ENCODE measurements at regions not wholly inside any gene's neighbourhood (a gene's known extent, or its start where the extent isn't known, plus 50 kb on each side); places are given as distances from the start of the nearest gene placed in this dataset.

DNA sequence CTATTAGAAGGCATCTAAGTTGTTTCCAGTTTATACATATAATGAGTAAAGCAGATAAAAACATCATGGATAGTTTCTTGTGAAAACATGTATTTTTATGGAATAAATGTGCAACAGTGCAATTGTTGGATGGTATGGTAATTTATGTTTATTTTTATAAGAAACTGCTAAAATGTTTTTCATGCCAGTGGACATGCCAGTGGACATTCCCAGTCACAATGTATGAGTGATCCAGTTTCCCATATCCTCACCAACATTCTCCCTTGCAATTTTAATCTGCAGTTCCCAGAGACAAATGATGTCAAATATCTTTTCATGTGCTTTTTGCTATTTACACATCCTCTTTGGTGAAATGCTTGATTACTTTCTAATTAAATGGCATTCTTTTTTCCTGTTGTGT, 818.6 kb downstream of the SUCLG1 start:
- Histone ChIP-seq H3K27ac (no peak overlapping the region), H3K9me3 (no peaks in the 10 kb centered on the region), H3K4me3 (no peak overlapping the region), H3K4me1 (no peaks in the 10 kb centered on the region), H3K36me3 (no peaks in the 10 kb centered on the region), H3K27me3 (no peaks in the 10 kb centered on the region)
- no peak for DNase-seq (ENCODE audit: low spot score in 2 of 2)
- intact Hi-C loops (cut with DNase I; ENCODE audit: low total_unique reads) = no loop called here
- TF ChIP-seq POLR2A (IDR thresholded peaks at IDR 0.05) (no peak), POLR2AphosphoS5 (IDR thresholded peaks at IDR 0.05) (no peak)
- TF ChIP-seq, protein P1, sequence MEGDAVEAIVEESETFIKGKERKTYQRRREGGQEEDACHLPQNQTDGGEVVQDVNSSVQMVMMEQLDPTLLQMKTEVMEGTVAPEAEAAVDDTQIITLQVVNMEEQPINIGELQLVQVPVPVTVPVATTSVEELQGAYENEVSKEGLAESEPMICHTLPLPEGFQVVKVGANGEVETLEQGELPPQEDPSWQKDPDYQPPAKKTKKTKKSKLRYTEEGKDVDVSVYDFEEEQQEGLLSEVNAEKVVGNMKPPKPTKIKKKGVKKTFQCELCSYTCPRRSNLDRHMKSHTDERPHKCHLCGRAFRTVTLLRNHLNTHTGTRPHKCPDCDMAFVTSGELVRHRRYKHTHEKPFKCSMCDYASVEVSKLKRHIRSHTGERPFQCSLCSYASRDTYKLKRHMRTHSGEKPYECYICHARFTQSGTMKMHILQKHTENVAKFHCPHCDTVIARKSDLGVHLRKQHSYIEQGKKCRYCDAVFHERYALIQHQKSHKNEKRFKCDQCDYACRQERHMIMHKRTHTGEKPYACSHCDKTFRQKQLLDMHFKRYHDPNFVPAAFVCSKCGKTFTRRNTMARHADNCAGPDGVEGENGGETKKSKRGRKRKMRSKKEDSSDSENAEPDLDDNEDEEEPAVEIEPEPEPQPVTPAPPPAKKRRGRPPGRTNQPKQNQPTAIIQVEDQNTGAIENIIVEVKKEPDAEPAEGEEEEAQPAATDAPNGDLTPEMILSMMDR (IDR thresholded peaks at IDR 0.05) = no peak

GRCh38 chr2:83633423-83633822, 825.7 kb downstream of the SUCLG1 start:
- intact Hi-C loops (cut with DNase I; ENCODE audit: low total_unique reads) = no loop called here
- H3K4me1 ChIP-seq = no peaks in the 10 kb centered on the region
- no peaks in the 10 kb centered on the region for H3K36me3 ChIP-seq
- no peak overlapping the region for H3K27ac ChIP-seq
- DNase-seq (ENCODE audit: low spot score in 2 of 2) = no peak
- TF ChIP-seq, protein P1 (IDR thresholded peaks at IDR 0.05) = no peak
- TF ChIP-seq POLR2AphosphoS5 (IDR thresholded peaks at IDR 0.05) = no peak
- no peak for TF ChIP-seq POLR2A (IDR thresholded peaks at IDR 0.05)
- H3K27me3 ChIP-seq = no peaks in the 10 kb centered on the region
- H3K9me3 ChIP-seq = no peaks in the 10 kb centered on the region
- H3K4me3 ChIP-seq = no peak overlapping the region

- Histone ChIP-seq H3K4me3 (no peak overlapping the region), H3K9me3 (no peaks in the 10 kb centered on the region), H3K4me1 (no peaks in the 10 kb centered on the region), H3K27me3 (no peaks in the 10 kb centered on the region), H3K27ac (no peak overlapping the region), H3K36me3 (no peaks in the 10 kb centered on the region)
- DNase-seq (ENCODE audit: low spot score in 2 of 2) = no peak
- TF ChIP-seq, protein P1 (IDR thresholded peaks at IDR 0.05) = no peak
- TF ChIP-seq POLR2AphosphoS5 (IDR thresholded peaks at IDR 0.05) (no peak), POLR2A (IDR thresholded peaks at IDR 0.05) (no peak)
- intact Hi-C loops (cut with DNase I; ENCODE audit: low total_unique reads) = no loop called here
These were observed 828.7 kb downstream of the SUCLG1 start for GRCh38 chr2:83630351-83630750.

DNA sequence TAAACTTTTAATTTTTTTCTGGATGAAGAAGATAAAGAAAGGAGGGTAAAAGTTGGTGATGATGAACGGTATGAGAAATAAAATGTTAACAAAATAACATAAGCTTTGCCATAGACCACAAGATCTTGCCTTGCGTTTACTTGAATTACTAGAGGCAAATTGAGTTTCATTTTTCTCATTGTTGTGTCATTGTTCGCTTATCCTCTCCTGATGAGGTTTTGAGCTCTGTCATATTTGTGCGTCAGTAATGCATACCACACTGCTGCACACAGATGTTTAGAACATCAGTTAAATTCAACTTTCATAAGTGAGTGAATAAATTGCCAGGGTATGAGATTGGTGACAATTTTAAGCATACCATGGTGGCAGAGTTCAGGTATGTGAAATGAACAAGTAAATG, 843.6 kb downstream of the SUCLG1 start:
- intact Hi-C loops (cut with DNase I; ENCODE audit: low total_unique reads) = no loop called here
- Histone ChIP-seq H3K36me3 (no peaks in the 10 kb centered on the region), H3K9me3 (peaks cover 0 to 5% of the 10 kb centered on the region in 2 donors), H3K27me3 (no peaks in the 10 kb centered on the region), H3K27ac (no peak overlapping the region), H3K4me3 (no peak overlapping the region), H3K4me1 (no peaks in the 10 kb centered on the region)
- TF ChIP-seq POLR2A (IDR thresholded peaks at IDR 0.05) (no peak), POLR2AphosphoS5 (IDR thresholded peaks at IDR 0.05) (no peak)
- TF ChIP-seq, protein P1 (IDR thresholded peaks at IDR 0.05) = no peak
- no peak for DNase-seq (ENCODE audit: low spot score in 2 of 2)

DNA sequence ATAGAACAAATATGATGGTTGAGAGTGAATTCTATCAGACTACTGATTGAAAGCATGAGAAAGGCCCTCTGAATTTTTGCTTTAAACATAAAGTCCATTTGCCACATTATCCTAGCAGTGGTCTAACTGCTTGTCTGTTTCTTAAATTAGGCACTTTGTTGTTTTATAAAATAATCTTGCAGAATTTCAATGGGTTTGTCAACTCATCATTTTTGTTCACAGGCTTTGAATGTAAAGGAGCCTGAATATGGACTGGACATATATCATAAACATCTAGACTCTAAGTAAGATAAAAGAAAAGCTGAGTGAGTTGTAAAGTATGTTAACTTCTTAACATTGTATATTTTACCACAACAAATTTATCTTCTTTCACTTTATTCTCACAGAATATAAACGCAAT, 845.9 kb downstream of the SUCLG1 start:
- Histone ChIP-seq H3K4me3 (no peak overlapping the region), H3K36me3 (no peaks in the 10 kb centered on the region), H3K9me3 (peaks cover 0 to 6% of the 10 kb centered on the region in 2 donors), H3K27ac (no peak overlapping the region), H3K4me1 (no peaks in the 10 kb centered on the region), H3K27me3 (no peaks in the 10 kb centered on the region)
- DNase-seq (ENCODE audit: low spot score in 2 of 2) = no peak
- intact Hi-C loops (cut with DNase I; ENCODE audit: low total_unique reads) = no loop called here
- no peak for TF ChIP-seq POLR2A (IDR thresholded peaks at IDR 0.05)
- TF ChIP-seq, protein P1 (IDR thresholded peaks at IDR 0.05) = no peak

Data from breast epithelium (tissue), 4 donors.